ENCODE measurements at regions not wholly inside any gene's neighbourhood (a gene's known extent, or its start where the extent isn't known, plus 50 kb on each side); places are given as distances from the start of the nearest gene placed in this dataset.

- TF ChIP-seq REST (IDR thresholded peaks at IDR 0.05; ENCODE audit: insufficient read depth in 1 of 2, low read depth in 2 of 2, low read length in 2 of 2) (no peak), POLR2AphosphoS5 (IDR thresholded peaks at IDR 0.05; ENCODE audit: low read depth, low read length) (no peak), TAF1 (IDR thresholded peaks at IDR 0.05; ENCODE audit: borderline replicate concordance, insufficient read depth, low read length) (no peak), SIN3A (IDR thresholded peaks at IDR 0.05; ENCODE audit: borderline replicate concordance, insufficient read depth, low read length) (no peak), FOXP2 (optimal IDR thresholded peaks at IDR 0.05; ENCODE audit: borderline replicate concordance, extremely low read depth, extremely low read length, insufficient read depth) (no peak)
Observed at GRCh38 chr18:68441241-68441640, 273.7 kb downstream of the TMX3 start.
